ENCODE measurements at regions not wholly inside any gene's neighbourhood (a gene's known extent, or its start where the extent isn't known, plus 50 kb on each side); places are given as distances from the start of the nearest gene placed in this dataset.

GRCh38 chr3:103992469-103992868 lies 1374.2 kb upstream of the ALCAM start:
- no peaks in the 10 kb centered on the region for H3K27me3 ChIP-seq
- no peaks in the 10 kb centered on the region for H3K4me1 ChIP-seq
- no peaks in the 10 kb centered on the region for H3K36me3 ChIP-seq
- no peak for DNase-seq (ENCODE audit: extremely low spot score in 2 of 2)
- H3K27ac ChIP-seq = no peak overlapping the region
- H3K4me3 ChIP-seq = no peak overlapping the region
- intact Hi-C loops (cut with DNase I) = no loop called here
- H3K9me3 ChIP-seq = no peaks in the 10 kb centered on the region
- TF ChIP-seq POLR2AphosphoS5 (IDR thresholded peaks at IDR 0.05; ENCODE audit: insufficient read depth in 1 of 2, low read depth in 1 of 2) (no peak), CTCF (IDR thresholded peaks at IDR 0.05) (no peak), POLR2A (IDR thresholded peaks at IDR 0.05) (no peak)

GRCh38 chr3:104004956-104005355 lies 1361.8 kb upstream of the ALCAM start:
- TF ChIP-seq POLR2AphosphoS5 (IDR thresholded peaks at IDR 0.05; ENCODE audit: insufficient read depth in 1 of 2, low read depth in 1 of 2) = no peak
- no peak for TF ChIP-seq CTCF (IDR thresholded peaks at IDR 0.05)
- no peak for TF ChIP-seq POLR2A (IDR thresholded peaks at IDR 0.05)
- H3K4me3 ChIP-seq = no peak overlapping the region
- intact Hi-C loops (cut with DNase I) = no loop called here
- H3K9me3 ChIP-seq = no peaks in the 10 kb centered on the region
- peaks cover 0 to 2% of the 10 kb centered on the region in 2 donors for H3K36me3 ChIP-seq
- no peaks in the 10 kb centered on the region for H3K4me1 ChIP-seq
- no peak for DNase-seq (ENCODE audit: extremely low spot score in 2 of 2)
- no peak overlapping the region for H3K27ac ChIP-seq
- no peaks in the 10 kb centered on the region for H3K27me3 ChIP-seq

GRCh38 chr3:104005815-104006214 lies 1360.9 kb upstream of the ALCAM start:
- Histone ChIP-seq H3K36me3 (no peaks in the 10 kb centered on the region), H3K4me1 (no peaks in the 10 kb centered on the region), H3K27ac (no peak overlapping the region), H3K27me3 (no peaks in the 10 kb centered on the region), H3K9me3 (no peaks in the 10 kb centered on the region), H3K4me3 (no peak overlapping the region)
- no peak for DNase-seq (ENCODE audit: extremely low spot score in 2 of 2)
- TF ChIP-seq POLR2A (IDR thresholded peaks at IDR 0.05) = no peak
- no peak for TF ChIP-seq CTCF (IDR thresholded peaks at IDR 0.05)
- TF ChIP-seq POLR2AphosphoS5 (IDR thresholded peaks at IDR 0.05; ENCODE audit: insufficient read depth in 1 of 2, low read depth in 1 of 2) = no peak
- intact Hi-C loops (cut with DNase I) = no loop called here

GRCh38 chr3:104018541-104018940 lies 1348.2 kb upstream of the ALCAM start:
- no peak overlapping the region for H3K4me3 ChIP-seq
- intact Hi-C loops (cut with DNase I) = no loop called here
- no peak overlapping the region for H3K27ac ChIP-seq
- H3K9me3 ChIP-seq = no peaks in the 10 kb centered on the region
- H3K4me1 ChIP-seq = no peaks in the 10 kb centered on the region
- TF ChIP-seq POLR2AphosphoS5 (IDR thresholded peaks at IDR 0.05; ENCODE audit: insufficient read depth in 1 of 2, low read depth in 1 of 2) (no peak), POLR2A (IDR thresholded peaks at IDR 0.05) (no peak), CTCF (IDR thresholded peaks at IDR 0.05) (no peak)
- DNase-seq (ENCODE audit: extremely low spot score in 2 of 2) = no peak
- H3K27me3 ChIP-seq = no peaks in the 10 kb centered on the region
- H3K36me3 ChIP-seq = no peaks in the 10 kb centered on the region

GRCh38 chr3:104031598-104031997 lies 1335.1 kb upstream of the ALCAM start:
- intact Hi-C loops (cut with DNase I) = no loop called here
- TF ChIP-seq CTCF (IDR thresholded peaks at IDR 0.05) (no peak), POLR2AphosphoS5 (IDR thresholded peaks at IDR 0.05; ENCODE audit: insufficient read depth in 1 of 2, low read depth in 1 of 2) (no peak), POLR2A (IDR thresholded peaks at IDR 0.05) (no peak)

More at GRCh38 chr3:104031598-104031997, 1335.1 kb upstream of the ALCAM start:
- Histone ChIP-seq H3K4me1 (no peaks in the 10 kb centered on the region), H3K9me3 (no peaks in the 10 kb centered on the region), H3K4me3 (no peak overlapping the region), H3K27me3 (no peaks in the 10 kb centered on the region), H3K27ac (no peak overlapping the region), H3K36me3 (no peaks in the 10 kb centered on the region)
- DNase-seq (ENCODE audit: extremely low spot score in 2 of 2) = no peak
